ENCODE measurements at regions not wholly inside any gene's neighbourhood (a gene's known extent, or its start where the extent isn't known, plus 50 kb on each side); places are given as distances from the start of the nearest gene placed in this dataset.
"Not testable (repeated sequence)": the region's sequence is repeated elsewhere in the genome, so short reads cannot be mapped to it uniquely, and the experiment has no call there.

GRCh38 chr12:118544569-118544968 is 168.2 kb downstream of the SUDS3 start:
- Histone ChIP-seq H3K9me3 (ENCODE audit: insufficient read depth in 2 of 2, low read depth in 1 of 2, low read length in 1 of 2) (no peaks in the 10 kb centered on the region; a peak in 1 of 4 replicates), H3K18ac (ENCODE audit: extremely low read depth, low read length) (no peak overlapping the region), H2BK12ac (ENCODE audit: low read depth, low read length) (peak overlapping the region; percentile 35; the same call in 1 of the 2 replicates), H3K14ac (ENCODE audit: insufficient read length) (no peak overlapping the region), H2BK5ac (ENCODE audit: low read depth, low read length) (0 out of 2 replicates have a peak overlapping the region, but pooled peaks have one; percentile 18), H2BK20ac (ENCODE audit: low read length) (no peak overlapping the region; the same call in 1 of the 2 replicates), H4K20me1 (replicated peaks in 1 of 2; ENCODE audit: control insufficient read depth in 1 of 2, insufficient read depth in 2 of 2, low read length in 2 of 2) (no peaks in the 10 kb centered on the region), H3K27ac (ENCODE audit: low read depth, low read length) (no peak overlapping the region), H3K79me1 (ENCODE audit: low read depth, low read length) (no peaks in the 10 kb centered on the region), H2BK15ac (ENCODE audit: low read length) (no peak overlapping the region), H3K4me1 (replicated peaks in 1 of 4; ENCODE audit: control insufficient read depth in 3 of 4, insufficient read depth in 4 of 4, low read length in 3 of 4) (no peaks in the 10 kb centered on the region), H3K4me3 (ENCODE audit: extremely low read depth in 1 of 4, insufficient read depth in 2 of 4, low read depth in 3 of 4, low read length in 4 of 4) (no peak overlapping the region), H4K5ac (ENCODE audit: insufficient read length, low read depth, low read length) (no peak overlapping the region), H4K8ac (ENCODE audit: extremely low read depth, insufficient read depth, low read length) (no peak overlapping the region), H3K23ac (ENCODE audit: insufficient read length) (no peak overlapping the region), H3K79me2 (ENCODE audit: control insufficient read depth in 1 of 2, insufficient read depth in 2 of 2, low read length in 2 of 2) (no peaks in the 10 kb centered on the region), H2AK5ac (ENCODE audit: low read depth, low read length) (no peak overlapping the region), H2BK120ac (replicated peaks; ENCODE audit: low read depth, low read length) (no peak overlapping the region), H3K4me2 (ENCODE audit: insufficient read depth in 1 of 2, low read depth in 2 of 2, low read length in 2 of 2) (no peak overlapping the region), H3K4ac (replicated peaks; ENCODE audit: insufficient read length, low read depth, low read length) (no peak overlapping the region), H2AFZ (ENCODE audit: low read length) (no peak overlapping the region), H4K91ac (replicated peaks; ENCODE audit: insufficient read length, low read length) (no peak overlapping the region), H3K23me2 (ENCODE audit: low read depth, low read length) (no peaks in the 10 kb centered on the region), H3K27me3 (replicated peaks in 1 of 4; ENCODE audit: control insufficient read depth in 3 of 4, extremely low read depth in 1 of 4, insufficient read depth in 3 of 4, low read length in 3 of 4) (no peaks in the 10 kb centered on the region), H3K56ac (replicated peaks; ENCODE audit: insufficient read length, low read depth, low read length) (no peak overlapping the region), H3K36me3 (ENCODE audit: control insufficient read depth in 2 of 4, insufficient read depth in 4 of 4, low read length in 3 of 4) (no peaks in the 10 kb centered on the region), H3K9ac (replicated peaks in 1 of 4; ENCODE audit: extremely low read depth in 1 of 4, low read depth in 3 of 4, low read length in 3 of 4) (no peak overlapping the region)
- FAIRE-seq = no peak
- 94% methylated on average over 1 of the region's 1 CpG; no CpG with 5 or more reads in 1 of the 2 experiments for WGBS, 2 experiments (ENCODE audit: extremely low coverage in 1 of 2, insufficient coverage in 1 of 2, insufficient read length in 1 of 2, insufficient replicate concordance in 2 of 2, low coverage in 1 of 2, low lambda C conversion rate in 2 of 2, missing lambda C conversion rate in 1 of 2)
- ChIA-PET POLR2A (ENCODE audit: partially characterized antibody) (no interaction called here), CTCF (ENCODE audit: partially characterized antibody) (no interaction called here)
- no peak for DNase-seq (ENCODE audit: low read depth in 1 of 2, low spot score in 2 of 2)
- no peak for TF ChIP-seq KDM1A (IDR thresholded peaks at IDR 0.05; ENCODE audit: borderline replicate concordance, low read length)

GRCh38 chr12:118547606-118548005 is 171.3 kb downstream of the SUDS3 start:
- not testable (repeated sequence) for H3K79me1 ChIP-seq (ENCODE audit: low read depth, low read length)
- 95% methylated on average over 6 of the region's 6 CpGs; no CpG with 5 or more reads in 1 of the 2 experiments for WGBS, 2 experiments (ENCODE audit: extremely low coverage in 1 of 2, insufficient coverage in 1 of 2, insufficient read length in 1 of 2, insufficient replicate concordance in 2 of 2, low coverage in 1 of 2, low lambda C conversion rate in 2 of 2, missing lambda C conversion rate in 1 of 2)

More at GRCh38 chr12:118547606-118548005, 171.3 kb downstream of the SUDS3 start:
- H2BK20ac ChIP-seq (ENCODE audit: low read length); H2AFZ ChIP-seq (ENCODE audit: low read length); H3K56ac ChIP-seq (replicated peaks; ENCODE audit: insufficient read length, low read depth, low read length); H2BK12ac ChIP-seq (ENCODE audit: low read depth, low read length); H3K4ac ChIP-seq (replicated peaks; ENCODE audit: insufficient read length, low read depth, low read length); H3K23ac ChIP-seq (ENCODE audit: insufficient read length); H2BK120ac ChIP-seq (replicated peaks; ENCODE audit: low read depth, low read length); H2BK15ac ChIP-seq (ENCODE audit: low read length); H2BK5ac ChIP-seq (ENCODE audit: low read depth, low read length); FAIRE-seq; DNase-seq (ENCODE audit: low read depth in 1 of 2, low spot score in 2 of 2); H3K36me3 ChIP-seq (ENCODE audit: control insufficient read depth in 2 of 4, insufficient read depth in 4 of 4, low read length in 3 of 4); H3K4me2 ChIP-seq (ENCODE audit: insufficient read depth in 1 of 2, low read depth in 2 of 2, low read length in 2 of 2); H4K20me1 ChIP-seq (replicated peaks in 1 of 2; ENCODE audit: control insufficient read depth in 1 of 2, insufficient read depth in 2 of 2, low read length in 2 of 2); H3K14ac ChIP-seq (ENCODE audit: insufficient read length); H3K27me3 ChIP-seq (replicated peaks in 1 of 4; ENCODE audit: control insufficient read depth in 3 of 4, extremely low read depth in 1 of 4, insufficient read depth in 3 of 4, low read length in 3 of 4); H4K5ac ChIP-seq (ENCODE audit: insufficient read length, low read depth, low read length); H2AK5ac ChIP-seq (ENCODE audit: low read depth, low read length); H3K4me3 ChIP-seq (ENCODE audit: extremely low read depth in 1 of 4, insufficient read depth in 2 of 4, low read depth in 3 of 4, low read length in 4 of 4); H3K9me3 ChIP-seq (ENCODE audit: insufficient read depth in 2 of 2, low read depth in 1 of 2, low read length in 1 of 2); H3K79me2 ChIP-seq (ENCODE audit: control insufficient read depth in 1 of 2, insufficient read depth in 2 of 2, low read length in 2 of 2); H3K9ac ChIP-seq (replicated peaks in 1 of 4; ENCODE audit: extremely low read depth in 1 of 4, low read depth in 3 of 4, low read length in 3 of 4); H3K27ac ChIP-seq (ENCODE audit: low read depth, low read length); H4K91ac ChIP-seq (replicated peaks; ENCODE audit: insufficient read length, low read length); H3K23me2 ChIP-seq (ENCODE audit: low read depth, low read length); CTCF ChIA-PET (ENCODE audit: partially characterized antibody); H3K4me1 ChIP-seq (replicated peaks in 1 of 4; ENCODE audit: control insufficient read depth in 3 of 4, insufficient read depth in 4 of 4, low read length in 3 of 4); H3K18ac ChIP-seq (ENCODE audit: extremely low read depth, low read length); H4K8ac ChIP-seq (ENCODE audit: extremely low read depth, insufficient read depth, low read length): not testable (repeated sequence)
- POLR2A ChIA-PET (ENCODE audit: partially characterized antibody) = interaction anchor here (1.3 kb wide), 1 partner anchor 10 kb away, joined by 4 read pairs; no protein-coding TSS in a partner anchor
